GM23338 (cell line): ENCODE measurements at regions not wholly inside any gene's neighbourhood (a gene's known extent, or its start where the extent isn't known, plus 50 kb on each side); places are given as distances from the start of the nearest gene placed in this dataset.

ENCODE experiments used
- ATAC-seq: fragments of 200-7000 bp; cut with Tn5 transposase; 3 replicates; pipeline ENCODE4 v1.9.1; 2020
- DNase-seq: peaks from one replicate; pipeline ENCODE4 v3.0.0-alpha.2; 2015; ENCODE audit warnings: low spot score
- H2AFZ ChIP-seq: fragments of 200-600 bp; sonication (generic); 2 replicates; pipeline ENCODE4 v1.8.0; 2016; ENCODE audit warnings: antibody characterized with exemption, mild to moderate bottlenecking, moderate library complexity
- H3F3A ChIP-seq: fragments of 200-600 bp; sonication (generic); replicated peaks from 2 replicates; pipeline ENCODE4 v1.8.0; 2017; ENCODE audit warnings: antibody characterized with exemption, mixed run types, low read depth
- H3K27ac ChIP-seq: fragments of 200-600 bp; sonication (generic); 2 replicates; pipeline ENCODE4 v1.6.1; 2016; ENCODE audit warnings: low read depth
- H3K27me3 ChIP-seq: fragments of 200-600 bp; sonication (generic); 2 replicates; pipeline ENCODE4 v1.8.0; 2016; ENCODE audit warnings: mild to moderate bottlenecking, mixed run types, moderate library complexity; ENCODE audit not compliant: insufficient read depth
- H3K36me3 ChIP-seq: fragments of 200-600 bp; sonication (generic); 2 replicates; pipeline ENCODE4 v1.8.0; 2016; ENCODE audit warnings: mild to moderate bottlenecking; ENCODE audit not compliant: insufficient read depth
- H3K4me1 ChIP-seq: fragments of 200-600 bp; sonication (generic); 2 replicates; pipeline ENCODE4 v1.8.0; 2016; ENCODE audit warnings: mild to moderate bottlenecking, moderate library complexity; ENCODE audit not compliant: insufficient read depth
- H3K4me2 ChIP-seq: fragments of 200-600 bp; sonication (generic); 2 replicates; pipeline ENCODE4 v1.7.1; 2017; ENCODE audit warnings: mixed run types
- H3K4me3 ChIP-seq: fragments of 200-600 bp; sonication (generic); 2 replicates; pipeline ENCODE4 v1.6.1; 2016; ENCODE audit warnings: mixed run types
- H3K79me2 ChIP-seq: fragments of 200-600 bp; sonication (generic); replicated peaks from 2 replicates; pipeline ENCODE4 v1.8.0; 2017; ENCODE audit warnings: mild to moderate bottlenecking; ENCODE audit not compliant: insufficient read depth
- H3K9me2 ChIP-seq: fragments of 200-600 bp; sonication (generic); 2 replicates; pipeline ENCODE4 v1.8.0; 2017; ENCODE audit not compliant: insufficient read depth
- H4K20me1 ChIP-seq: fragments of 200-600 bp; sonication (generic); replicated peaks from 2 replicates; pipeline ENCODE4 v1.8.0; 2017; ENCODE audit warnings: mild to moderate bottlenecking; ENCODE audit not compliant: insufficient read depth
- H3K27ac Mint-ChIP-seq: 2 replicates; pipeline ENCODE4 v1.8.0; 2020; ENCODE audit warnings: inconsistent platforms, mild to moderate bottlenecking, moderate library complexity, mixed read lengths
- H3K27me3 Mint-ChIP-seq: 3 replicates; pipeline ENCODE4 v1.8.0; 2022; ENCODE audit warnings: low read depth, mild to moderate bottlenecking, moderate library complexity, mixed read lengths, inconsistent platforms; ENCODE audit not compliant: insufficient read depth, poor library complexity
- H3K36me3 Mint-ChIP-seq: 3 replicates; pipeline ENCODE4 v1.8.0; 2021; ENCODE audit warnings: low read depth, mild to moderate bottlenecking, inconsistent platforms, moderate library complexity, mixed read lengths
- H3K4me1 Mint-ChIP-seq: 3 replicates; pipeline ENCODE4 v1.8.0; 2020; ENCODE audit warnings: mild to moderate bottlenecking, inconsistent platforms, mixed read lengths
- H3K4me3 Mint-ChIP-seq: 3 replicates; pipeline ENCODE4 v1.8.0; 2021; ENCODE audit warnings: moderate library complexity, mild to moderate bottlenecking, inconsistent platforms, mixed read lengths
- H3K9me3 Mint-ChIP-seq: 3 replicates; pipeline ENCODE4 v1.8.0; 2020; ENCODE audit warnings: moderate library complexity, mild to moderate bottlenecking, inconsistent platforms, mixed read lengths
- CREB1 ChIP-seq: fragments of 250-450 bp; sonication (Bioruptor Pico); IDR thresholded peaks from 2 replicates; pipeline ENCODE4 v1.5.0; 2020; ENCODE audit warnings: low read depth, mild to moderate bottlenecking, moderate library complexity
- ETS1 ChIP-seq: IDR thresholded peaks from 2 replicates; pipeline ENCODE4 v1.6.1; 2016; ENCODE audit warnings: antibody characterized with exemption
- EZH2 ChIP-seq: fragments of 200-600 bp; sonication (generic); IDR thresholded peaks from one replicate; pipeline ENCODE4 v1.8.0; 2017; ENCODE audit warnings: antibody characterized with exemption, mild to moderate bottlenecking, low read depth; ENCODE audit not compliant: unreplicated experiment
- EZH2phosphoT487 ChIP-seq: fragments of 200-600 bp; sonication (generic); IDR thresholded peaks from one replicate; pipeline ENCODE4 v1.8.1; 2018; ENCODE audit warnings: antibody characterized with exemption; ENCODE audit not compliant: unreplicated experiment
- JUNB ChIP-seq: IDR thresholded peaks from one replicate; pipeline ENCODE4 v1.6.1; 2016; ENCODE audit warnings: antibody characterized with exemption; ENCODE audit not compliant: unreplicated experiment
- NANOG ChIP-seq: IDR thresholded peaks from 2 replicates; pipeline ENCODE4 v1.6.1; 2016; ENCODE audit warnings: antibody characterized with exemption, borderline replicate concordance
- POLR2AphosphoS5 ChIP-seq: IDR thresholded peaks from 2 replicates; pipeline ENCODE4 v1.6.1; 2016; ENCODE audit warnings: antibody characterized with exemption, low read depth
- REST ChIP-seq: IDR thresholded peaks from one replicate; pipeline ENCODE4 v1.6.1; 2018; ENCODE audit warnings: antibody characterized with exemption; ENCODE audit not compliant: unreplicated experiment
- STAT1 ChIP-seq: IDR thresholded peaks from one replicate; pipeline ENCODE4 v1.6.1; 2016; ENCODE audit warnings: antibody characterized with exemption; ENCODE audit not compliant: unreplicated experiment
- ZNF331 ChIP-seq: fragments of 250-450 bp; sonication (Bioruptor Pico); IDR thresholded peaks from 2 replicates; pipeline ENCODE4 v1.5.0; 2020; ENCODE audit warnings: low read depth, mild to moderate bottlenecking, moderate library complexity
- TF ChIP-seq, protein P1 (sequence below): fragments of 250-450 bp; sonication (Bioruptor Pico); IDR thresholded peaks from 2 replicates; pipeline ENCODE4 v1.5.0; 2020; ENCODE audit warnings: mild to moderate bottlenecking, moderate library complexity

- TF ChIP-seq EZH2 (no peak), REST (no peak), NANOG (no peak), STAT1 (no peak), JUNB (no peak)
Observed at GRCh38 chr12:58148976-58149375, 207.6 kb downstream of the ATP23 start (continued).

DNA sequence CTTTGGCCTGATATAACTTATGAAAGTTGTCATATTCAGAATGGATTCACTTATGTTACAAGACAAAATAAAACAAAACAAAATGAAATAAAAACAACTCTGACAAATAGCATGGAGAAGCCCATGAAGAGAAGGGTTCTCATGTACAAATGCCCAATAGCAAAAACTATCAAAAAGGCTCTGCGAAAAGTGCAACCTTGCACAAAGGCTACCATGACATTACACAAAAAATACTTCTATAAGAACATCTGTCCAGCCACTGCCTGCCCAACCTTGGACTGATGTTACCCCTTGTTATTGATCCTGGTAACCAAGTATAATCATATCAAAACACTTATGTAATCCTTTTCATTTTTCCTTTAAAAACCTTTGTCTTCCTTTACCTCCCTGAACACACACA is 213.0 kb downstream of the ATP23 start:
- Mint-ChIP-seq H3K9me3 (no peaks in the 10 kb centered on the region), H3K27me3 (no peaks in the 10 kb centered on the region), H3K36me3 (no peaks in the 10 kb centered on the region), H3K4me1 (no peaks in the 10 kb centered on the region), H3K4me3 (no peak overlapping the region), H3K27ac (no peak overlapping the region)
- Histone ChIP-seq H3K79me2 (no peaks in the 10 kb centered on the region), H2AFZ (no peak overlapping the region), H3K36me3 (no peaks in the 10 kb centered on the region), H3K4me1 (no peaks in the 10 kb centered on the region), H3K27me3 (no peaks in the 10 kb centered on the region), H3F3A (no peaks in the 10 kb centered on the region), H3K9me2 (peaks cover 15% of the 10 kb centered on the region; the same call in 1 of the 2 replicates), H3K4me3 (no peak overlapping the region), H4K20me1 (no peaks in the 10 kb centered on the region), H3K27ac (no peak overlapping the region), H3K4me2 (no peak overlapping the region)
- ATAC-seq, result no peak
- DNase-seq, result no peak
- TF ChIP-seq STAT1 (no peak), EZH2 (no peak), NANOG (no peak), EZH2phosphoT487 (no peak), CREB1 (no peak), ZNF331 (no peak), POLR2AphosphoS5 (no peak), JUNB (no peak), ETS1 (no peak), REST (no peak)
- TF ChIP-seq, protein P1, sequence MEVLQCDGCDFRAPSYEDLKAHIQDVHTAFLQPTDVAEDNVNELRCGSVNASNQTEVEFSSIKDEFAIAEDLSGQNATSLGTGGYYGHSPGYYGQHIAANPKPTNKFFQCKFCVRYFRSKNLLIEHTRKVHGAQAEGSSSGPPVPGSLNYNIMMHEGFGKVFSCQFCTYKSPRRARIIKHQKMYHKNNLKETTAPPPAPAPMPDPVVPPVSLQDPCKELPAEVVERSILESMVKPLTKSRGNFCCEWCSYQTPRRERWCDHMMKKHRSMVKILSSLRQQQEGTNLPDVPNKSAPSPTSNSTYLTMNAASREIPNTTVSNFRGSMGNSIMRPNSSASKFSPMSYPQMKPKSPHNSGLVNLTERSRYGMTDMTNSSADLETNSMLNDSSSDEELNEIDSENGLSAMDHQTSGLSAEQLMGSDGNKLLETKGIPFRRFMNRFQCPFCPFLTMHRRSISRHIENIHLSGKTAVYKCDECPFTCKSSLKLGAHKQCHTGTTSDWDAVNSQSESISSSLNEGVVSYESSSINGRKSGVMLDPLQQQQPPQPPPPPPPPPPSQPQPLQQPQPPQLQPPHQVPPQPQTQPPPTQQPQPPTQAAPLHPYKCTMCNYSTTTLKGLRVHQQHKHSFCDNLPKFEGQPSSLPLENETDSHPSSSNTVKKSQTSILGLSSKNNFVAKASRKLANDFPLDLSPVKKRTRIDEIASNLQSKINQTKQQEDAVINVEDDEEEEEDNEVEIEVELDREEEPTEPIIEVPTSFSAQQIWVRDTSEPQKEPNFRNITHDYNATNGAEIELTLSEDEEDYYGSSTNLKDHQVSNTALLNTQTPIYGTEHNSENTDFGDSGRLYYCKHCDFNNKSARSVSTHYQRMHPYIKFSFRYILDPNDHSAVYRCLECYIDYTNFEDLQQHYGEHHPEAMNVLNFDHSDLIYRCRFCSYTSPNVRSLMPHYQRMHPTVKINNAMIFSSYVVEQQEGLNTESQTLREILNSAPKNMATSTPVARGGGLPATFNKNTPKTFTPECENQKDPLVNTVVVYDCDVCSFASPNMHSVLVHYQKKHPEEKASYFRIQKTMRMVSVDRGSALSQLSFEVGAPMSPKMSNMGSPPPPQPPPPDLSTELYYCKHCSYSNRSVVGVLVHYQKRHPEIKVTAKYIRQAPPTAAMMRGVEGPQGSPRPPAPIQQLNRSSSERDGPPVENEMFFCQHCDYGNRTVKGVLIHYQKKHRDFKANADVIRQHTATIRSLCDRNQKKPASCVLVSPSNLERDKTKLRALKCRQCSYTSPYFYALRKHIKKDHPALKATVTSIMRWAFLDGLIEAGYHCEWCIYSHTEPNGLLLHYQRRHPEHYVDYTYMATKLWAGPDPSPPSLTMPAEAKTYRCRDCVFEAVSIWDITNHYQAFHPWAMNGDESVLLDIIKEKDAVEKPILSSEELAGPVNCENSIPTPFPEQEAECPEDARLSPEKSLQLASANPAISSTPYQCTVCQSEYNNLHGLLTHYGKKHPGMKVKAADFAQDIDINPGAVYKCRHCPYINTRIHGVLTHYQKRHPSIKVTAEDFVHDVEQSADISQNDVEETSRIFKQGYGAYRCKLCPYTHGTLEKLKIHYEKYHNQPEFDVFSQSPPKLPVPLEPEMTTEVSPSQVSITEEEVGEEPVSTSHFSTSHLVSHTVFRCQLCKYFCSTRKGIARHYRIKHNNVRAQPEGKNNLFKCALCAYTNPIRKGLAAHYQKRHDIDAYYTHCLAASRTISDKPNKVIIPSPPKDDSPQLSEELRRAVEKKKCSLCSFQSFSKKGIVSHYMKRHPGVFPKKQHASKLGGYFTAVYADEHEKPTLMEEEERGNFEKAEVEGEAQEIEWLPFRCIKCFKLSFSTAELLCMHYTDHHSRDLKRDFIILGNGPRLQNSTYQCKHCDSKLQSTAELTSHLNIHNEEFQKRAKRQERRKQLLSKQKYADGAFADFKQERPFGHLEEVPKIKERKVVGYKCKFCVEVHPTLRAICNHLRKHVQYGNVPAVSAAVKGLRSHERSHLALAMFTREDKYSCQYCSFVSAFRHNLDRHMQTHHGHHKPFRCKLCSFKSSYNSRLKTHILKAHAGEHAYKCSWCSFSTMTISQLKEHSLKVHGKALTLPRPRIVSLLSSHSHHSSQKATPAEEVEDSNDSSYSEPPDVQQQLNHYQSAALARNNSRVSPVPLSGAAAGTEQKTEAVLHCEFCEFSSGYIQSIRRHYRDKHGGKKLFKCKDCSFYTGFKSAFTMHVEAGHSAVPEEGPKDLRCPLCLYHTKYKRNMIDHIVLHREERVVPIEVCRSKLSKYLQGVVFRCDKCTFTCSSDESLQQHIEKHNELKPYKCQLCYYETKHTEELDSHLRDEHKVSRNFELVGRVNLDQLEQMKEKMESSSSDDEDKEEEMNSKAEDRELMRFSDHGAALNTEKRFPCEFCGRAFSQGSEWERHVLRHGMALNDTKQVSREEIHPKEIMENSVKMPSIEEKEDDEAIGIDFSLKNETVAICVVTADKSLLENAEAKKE (CRISPR knock-in tag), result no peak
